GM18907 (cell line): ENCODE measurements at regions not wholly inside any gene's neighbourhood (a gene's known extent, or its start where the extent isn't known, plus 50 kb on each side); places are given as distances from the start of the nearest gene placed in this dataset.

Experiments used
- ATAC-seq: cut with Tn5 transposase; IDR thresholded peaks from one replicate; pipeline ENCODE4 v1.9.1; 2021; ENCODE audit warnings: mild to moderate bottlenecking, moderate library complexity; ENCODE audit not compliant: unreplicated experiment

DNA sequence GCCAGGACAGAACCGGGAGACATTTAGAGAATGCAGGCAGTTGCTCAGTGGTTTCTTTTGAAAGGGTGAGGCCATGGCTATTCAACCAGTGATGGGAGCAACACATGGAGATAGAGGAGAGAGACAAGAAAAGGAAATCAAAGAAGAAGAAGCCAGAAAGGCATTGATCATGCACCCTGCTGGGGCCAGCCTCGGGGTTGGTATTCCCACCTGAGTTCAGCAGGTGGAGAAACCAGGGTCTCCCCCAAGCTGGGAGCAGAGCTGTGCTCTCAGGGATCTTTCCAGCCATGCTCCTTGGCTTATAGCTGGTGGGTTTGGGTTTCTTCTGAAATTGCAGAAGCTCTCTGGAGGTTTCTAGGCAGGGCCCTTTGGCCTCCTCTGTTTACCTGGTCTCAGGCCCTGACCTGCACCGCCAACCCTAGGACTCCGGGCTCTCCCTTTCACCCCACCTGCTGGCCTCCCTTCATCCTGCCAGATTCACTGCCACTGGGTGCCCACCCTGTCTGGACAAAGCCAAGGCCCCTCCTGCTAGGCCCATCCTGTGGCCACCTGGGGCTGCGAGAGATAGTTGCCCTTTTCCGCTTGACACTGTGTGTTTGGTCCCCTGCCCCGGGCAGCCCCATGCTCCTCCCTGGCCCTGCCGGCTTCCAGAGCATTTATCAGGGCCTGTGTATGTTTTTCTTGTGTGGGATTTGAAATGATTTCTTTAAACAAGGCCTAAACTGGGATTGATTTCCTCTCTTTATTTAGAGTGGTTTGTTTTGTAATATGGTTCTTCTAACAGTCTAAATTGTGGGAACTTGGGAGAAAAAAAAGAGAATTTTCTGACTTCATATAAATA lies 126.7 kb downstream of the DDX1 start:
- no peak for ATAC-seq

DNA sequence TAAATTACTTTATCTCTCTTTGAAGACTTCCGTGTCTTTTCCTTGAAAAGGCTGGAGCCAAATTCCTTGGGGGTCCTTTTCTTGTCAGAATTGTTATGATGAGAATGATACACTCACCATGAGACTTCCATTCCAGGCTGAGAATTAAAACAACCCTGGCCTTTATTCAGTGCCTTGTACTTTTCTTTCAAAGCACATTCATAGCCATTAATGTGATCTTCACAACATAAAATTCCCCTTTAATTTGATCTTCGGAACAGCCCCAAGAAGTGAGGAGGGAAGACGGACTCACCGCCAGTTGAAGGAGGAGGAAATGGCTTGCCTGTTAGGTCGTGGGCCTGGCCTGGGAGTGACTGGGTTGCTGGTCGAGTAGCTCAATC lies 127.3 kb downstream of the DDX1 start:
- ATAC-seq: no peak

- ATAC-seq: no peak
Measured at GRCh38 chr2:15719566-15720313, 128.1 kb downstream of the DDX1 start.

DNA sequence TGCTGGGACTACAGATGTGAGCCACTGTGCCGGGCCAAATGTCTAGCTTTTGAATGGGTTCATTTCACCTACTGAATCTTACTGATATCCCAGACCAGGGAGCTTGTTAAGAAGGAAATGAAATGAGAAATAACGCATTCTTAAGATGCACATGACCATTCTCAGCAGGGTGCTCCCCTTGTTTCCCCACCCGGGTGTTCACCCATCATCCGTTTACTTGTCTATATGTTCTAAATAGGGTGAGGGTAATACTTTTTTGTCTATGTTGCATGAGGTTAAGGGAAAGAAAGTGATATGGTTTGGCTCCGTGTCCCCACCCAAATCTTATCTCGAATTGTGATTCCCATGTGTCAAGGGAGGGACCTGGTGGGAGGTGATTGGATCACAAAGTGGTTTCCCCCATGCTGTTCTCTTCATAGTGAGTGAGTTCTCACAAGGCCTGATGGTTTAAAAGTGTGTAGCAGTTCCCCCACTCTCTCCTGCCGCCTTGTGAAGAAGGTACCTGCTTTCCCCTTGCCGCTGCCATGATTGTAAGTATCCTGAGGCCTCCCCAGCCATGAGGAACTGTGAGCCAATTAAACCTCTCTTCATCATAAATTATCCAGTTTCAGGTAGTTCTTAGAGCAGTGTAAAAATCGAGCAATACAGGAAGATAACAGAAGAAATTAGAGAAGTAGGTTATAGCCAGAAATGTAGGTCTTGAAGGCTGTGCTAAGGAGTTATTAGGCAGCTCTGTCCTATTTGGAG lies 129.1 kb downstream of the DDX1 start:
- ATAC-seq: no peak

DNA sequence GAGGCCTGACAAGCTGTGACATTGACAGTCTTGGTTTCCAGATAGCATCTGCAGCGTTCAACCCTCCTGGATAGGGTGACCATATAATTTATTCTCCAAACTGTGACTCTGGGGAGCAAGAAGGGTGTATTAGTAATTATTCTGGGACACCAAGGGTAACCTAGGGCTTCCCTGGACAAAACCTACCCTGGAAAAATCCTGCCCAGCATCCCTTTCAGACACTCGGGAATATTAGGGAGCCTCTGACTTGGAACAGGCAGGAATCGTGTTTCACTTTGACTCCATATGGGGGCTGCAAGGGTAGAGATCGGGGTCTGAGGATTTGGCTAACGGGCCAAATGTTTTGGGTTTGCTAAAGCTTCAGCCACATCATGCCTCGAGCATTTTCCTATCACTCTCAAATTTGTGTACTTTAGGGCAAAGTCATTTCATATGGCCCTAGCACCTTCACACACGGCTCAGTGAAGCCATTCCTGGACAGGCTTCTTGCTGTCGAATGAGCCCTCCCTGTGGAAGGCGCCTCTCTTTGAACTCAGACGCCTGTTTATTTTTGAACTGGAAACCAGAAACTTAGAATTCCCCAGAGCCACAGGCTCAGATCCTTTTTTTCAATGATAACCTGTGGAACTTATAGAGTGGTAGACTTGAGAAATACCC lies 129.9 kb downstream of the DDX1 start:
- no peak for ATAC-seq

GRCh38 chr2:15722980-15723379 lies 131.3 kb downstream of the DDX1 start:
- no peak for ATAC-seq

GRCh38 chr2:15724235-15724634 lies 132.6 kb downstream of the DDX1 start:
- no peak for ATAC-seq

GRCh38 chr2:15725101-15725781 lies 133.6 kb downstream of the DDX1 start:
- ATAC-seq: no peak

- ATAC-seq: no peak
Measured at GRCh38 chr2:15725782-15726112, 134.1 kb downstream of the DDX1 start.

- no peak for ATAC-seq
Measured at GRCh38 chr2:15726321-15727057, 134.8 kb downstream of the DDX1 start.

DNA sequence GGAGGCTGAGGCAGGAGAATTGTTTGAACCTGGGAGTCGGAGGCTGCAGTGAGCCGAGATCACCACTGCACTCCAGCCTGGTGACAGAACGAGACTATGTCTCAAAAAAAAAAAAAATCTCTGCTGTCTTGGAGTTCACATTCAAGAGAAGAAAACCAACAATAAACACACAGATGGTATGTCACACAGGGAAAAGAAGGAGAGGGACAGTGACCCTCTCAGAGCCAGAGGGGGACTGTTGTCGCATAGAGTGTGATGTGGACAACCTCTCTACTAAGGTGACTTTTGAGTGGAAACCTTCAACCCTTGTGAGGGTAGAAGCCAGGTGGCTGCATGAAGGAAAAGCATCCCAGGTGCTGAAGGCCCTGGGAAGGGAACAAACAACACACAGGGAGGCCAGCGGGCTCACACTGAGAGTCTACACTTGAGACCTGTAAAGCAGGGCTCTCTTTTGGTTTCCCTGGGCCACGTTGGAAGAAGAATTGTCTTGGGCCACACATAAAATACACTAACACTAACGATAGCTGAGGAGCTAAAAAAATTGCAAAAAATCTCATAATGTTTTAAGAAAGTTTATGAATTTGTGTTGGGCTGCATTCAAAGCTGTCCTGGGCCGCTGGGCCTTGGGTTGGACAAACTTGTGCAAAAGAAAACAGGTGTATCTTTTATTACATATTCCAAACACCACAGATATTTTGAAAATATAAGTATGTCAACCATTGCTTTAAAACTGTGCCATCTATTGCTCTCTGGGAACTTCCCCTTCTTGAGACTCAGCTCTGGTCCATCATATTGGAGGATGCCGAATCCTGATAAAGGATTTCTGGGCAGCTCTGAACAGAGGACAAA lies 136.0 kb downstream of the DDX1 start:
- ATAC-seq: no peak

DNA sequence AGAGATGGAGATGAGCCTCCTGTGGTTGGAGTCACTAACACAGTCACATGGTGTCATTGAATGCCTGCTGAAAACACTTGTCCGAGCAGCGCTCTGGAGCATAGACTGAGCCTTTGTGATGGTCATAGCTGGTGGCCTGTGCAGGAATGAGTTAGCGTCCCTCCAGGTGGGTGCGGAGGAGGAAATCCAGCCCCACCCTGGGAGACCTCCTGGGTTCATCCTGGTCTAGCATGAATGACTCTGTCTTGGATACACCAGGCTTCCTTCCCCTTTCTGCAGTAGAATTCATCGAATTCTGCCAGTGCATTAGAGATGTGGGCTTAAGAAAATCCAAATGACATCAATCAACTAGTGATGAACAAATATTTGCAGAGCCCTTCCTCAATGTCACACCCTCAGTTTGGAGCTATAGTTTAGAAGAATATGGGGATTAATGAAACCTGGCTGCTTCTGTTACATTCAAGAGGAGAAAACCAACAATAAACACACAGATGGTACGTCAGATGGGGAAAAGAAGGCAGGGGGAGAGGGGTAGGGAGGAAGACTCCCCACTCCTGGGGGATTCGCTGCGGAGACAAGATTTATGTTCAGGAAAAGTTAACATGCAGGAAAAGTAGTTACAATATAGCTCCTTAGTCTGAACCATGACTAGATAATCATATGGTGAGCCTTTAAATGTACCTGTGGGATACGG lies 136.7 kb downstream of the DDX1 start:
- ATAC-seq: no peak

DNA sequence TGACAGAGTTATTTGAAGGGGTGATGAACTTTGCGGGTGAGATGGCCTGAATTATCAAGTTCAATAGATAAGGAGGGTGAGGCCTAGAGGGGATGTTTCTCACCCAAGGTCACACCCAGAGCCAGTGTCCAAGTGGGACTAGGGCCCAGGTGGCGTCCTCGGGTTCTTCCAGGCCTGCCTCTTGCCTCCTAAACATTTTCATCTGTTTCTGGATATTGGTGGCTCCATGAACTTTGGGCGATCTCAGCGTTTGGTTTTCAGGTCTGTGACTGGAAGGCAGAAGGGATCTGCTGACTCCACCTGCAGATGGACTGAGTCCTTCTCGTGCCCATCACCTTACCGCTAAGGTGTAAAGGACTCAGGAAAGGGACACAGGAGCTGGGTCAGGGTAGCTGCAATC lies 137.3 kb downstream of the DDX1 start:
- no peak for ATAC-seq

DNA sequence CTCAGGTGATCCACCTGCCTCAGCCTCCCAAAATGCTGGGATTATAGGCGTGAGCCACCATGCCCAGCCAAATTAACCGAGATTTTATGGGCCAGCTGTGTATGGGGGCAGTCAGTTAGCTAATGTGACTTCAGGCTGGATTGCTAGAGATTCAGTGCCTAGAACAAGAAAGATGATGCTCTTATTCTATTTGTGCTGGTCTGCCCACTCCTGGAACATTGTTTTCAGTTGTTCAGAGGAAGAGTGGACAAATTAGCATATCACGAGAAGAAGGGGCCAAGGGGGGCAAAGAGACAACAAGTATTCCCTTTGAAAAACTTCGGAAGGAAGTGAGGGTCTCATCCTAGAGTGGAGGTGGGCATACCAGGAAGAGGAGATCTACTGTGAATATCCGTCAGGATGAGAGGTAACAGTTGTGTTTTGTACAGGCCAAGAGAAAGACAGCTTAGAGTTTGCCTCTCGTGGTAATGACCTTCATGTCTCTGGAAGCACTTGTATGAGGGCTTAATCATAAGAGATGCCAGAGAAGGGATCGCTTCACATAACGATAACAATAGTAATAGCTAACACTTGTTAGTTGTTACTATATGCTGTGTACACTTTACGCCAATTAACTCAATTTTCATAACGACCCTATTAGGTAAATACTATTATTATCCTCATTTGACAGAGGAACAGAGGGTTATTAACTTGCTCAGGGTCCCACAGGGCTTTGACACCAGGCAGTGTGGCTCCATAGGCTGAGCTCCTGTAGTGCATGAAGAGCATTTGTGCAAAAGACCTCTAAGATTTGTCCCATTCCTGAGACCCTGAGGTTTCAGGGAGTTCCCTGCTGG lies 138.3 kb downstream of the DDX1 start:
- ATAC-seq: no peak

- ATAC-seq: peak; percentile 61
Measured at GRCh38 chr2:15730545-15731212, 139.0 kb downstream of the DDX1 start.

DNA sequence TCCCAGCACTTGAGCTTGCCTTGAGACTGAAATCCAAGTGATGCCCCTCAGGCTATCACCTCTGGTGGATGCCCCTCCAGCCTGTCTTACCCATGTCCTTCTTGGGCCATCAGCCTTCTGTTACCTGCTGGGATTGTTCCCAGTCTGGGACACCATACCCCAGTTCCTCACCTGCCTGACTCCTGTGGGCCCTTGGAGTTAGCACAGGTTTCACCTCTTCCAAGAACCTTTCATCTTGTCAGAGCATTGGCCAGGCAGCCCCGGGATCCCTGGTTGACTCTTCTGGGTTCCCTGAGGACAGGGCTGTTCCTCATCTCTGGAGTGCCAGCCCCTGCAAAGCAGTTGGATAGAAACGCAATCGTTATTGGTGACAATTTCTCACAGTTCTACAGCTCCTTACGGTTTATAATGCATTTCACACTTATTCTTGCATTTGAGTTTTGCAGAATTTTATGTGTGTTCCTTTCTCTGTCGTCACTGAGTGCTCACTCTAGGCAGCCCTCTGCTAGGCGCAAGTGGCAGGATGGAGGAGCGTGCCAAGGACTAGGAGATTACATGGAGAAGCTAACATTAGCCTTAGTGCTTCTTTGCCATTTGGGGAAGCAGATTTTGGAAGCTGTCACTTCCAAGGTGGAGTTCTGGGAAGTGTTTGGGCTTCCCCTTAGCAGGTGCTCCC lies 139.7 kb downstream of the DDX1 start:
- ATAC-seq: no peak

- ATAC-seq: peak; percentile 5
Measured at GRCh38 chr2:15731889-15732271, 140.2 kb downstream of the DDX1 start.
